NB4 (cell line): ENCODE measurements at regions not wholly inside any gene's neighbourhood (a gene's known extent, or its start where the extent isn't known, plus 50 kb on each side); places are given as distances from the start of the nearest gene placed in this dataset.

Source experiments
- POLR2A ChIP-seq: IDR thresholded peaks from 2 replicates; pipeline ENCODE4 v1.6.1; 2011; ENCODE audit warnings: mild to moderate bottlenecking; ENCODE audit not compliant: insufficient read length; ENCODE audit errors: extremely low read depth
- TF ChIP-seq, protein P1 (sequence below): IDR thresholded peaks from 2 replicates; pipeline ENCODE4 v1.6.1; 2011; ENCODE audit warnings: low read depth, low read length
- TF ChIP-seq, protein P2 (sequence below): IDR thresholded peaks from one replicate; pipeline ENCODE4 v1.5.1; 2012; ENCODE audit warnings: low read depth, low read length

DNA sequence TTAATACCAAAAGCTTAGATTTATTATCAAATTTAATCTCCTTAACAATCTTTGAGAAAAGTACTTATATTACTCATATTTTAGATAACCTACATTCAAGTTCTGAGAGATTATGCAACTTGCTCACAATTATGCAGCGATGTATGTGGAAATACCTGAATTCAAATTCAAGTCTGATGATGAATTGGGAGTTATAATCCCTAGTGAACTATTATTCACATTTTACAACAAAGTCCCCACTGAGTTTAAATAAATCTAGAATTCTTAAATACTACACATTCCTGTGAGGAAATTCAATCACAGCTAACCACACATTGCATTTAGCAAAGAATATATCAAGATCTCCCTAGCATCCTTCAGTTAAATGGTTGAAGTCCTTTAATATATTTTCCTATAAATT is 278.4 kb downstream of the NOL4 start:
- TF ChIP-seq POLR2A: no peak
- TF ChIP-seq, protein P1, sequence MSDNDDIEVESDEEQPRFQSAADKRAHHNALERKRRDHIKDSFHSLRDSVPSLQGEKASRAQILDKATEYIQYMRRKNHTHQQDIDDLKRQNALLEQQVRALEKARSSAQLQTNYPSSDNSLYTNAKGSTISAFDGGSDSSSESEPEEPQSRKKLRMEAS: no peak
- TF ChIP-seq, protein P2, sequence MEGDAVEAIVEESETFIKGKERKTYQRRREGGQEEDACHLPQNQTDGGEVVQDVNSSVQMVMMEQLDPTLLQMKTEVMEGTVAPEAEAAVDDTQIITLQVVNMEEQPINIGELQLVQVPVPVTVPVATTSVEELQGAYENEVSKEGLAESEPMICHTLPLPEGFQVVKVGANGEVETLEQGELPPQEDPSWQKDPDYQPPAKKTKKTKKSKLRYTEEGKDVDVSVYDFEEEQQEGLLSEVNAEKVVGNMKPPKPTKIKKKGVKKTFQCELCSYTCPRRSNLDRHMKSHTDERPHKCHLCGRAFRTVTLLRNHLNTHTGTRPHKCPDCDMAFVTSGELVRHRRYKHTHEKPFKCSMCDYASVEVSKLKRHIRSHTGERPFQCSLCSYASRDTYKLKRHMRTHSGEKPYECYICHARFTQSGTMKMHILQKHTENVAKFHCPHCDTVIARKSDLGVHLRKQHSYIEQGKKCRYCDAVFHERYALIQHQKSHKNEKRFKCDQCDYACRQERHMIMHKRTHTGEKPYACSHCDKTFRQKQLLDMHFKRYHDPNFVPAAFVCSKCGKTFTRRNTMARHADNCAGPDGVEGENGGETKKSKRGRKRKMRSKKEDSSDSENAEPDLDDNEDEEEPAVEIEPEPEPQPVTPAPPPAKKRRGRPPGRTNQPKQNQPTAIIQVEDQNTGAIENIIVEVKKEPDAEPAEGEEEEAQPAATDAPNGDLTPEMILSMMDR: no peak
